ENCODE measurements at regions not wholly inside any gene's neighbourhood (a gene's known extent, or its start where the extent isn't known, plus 50 kb on each side); places are given as distances from the start of the nearest gene placed in this dataset.

GRCh38 chr2:21757805-21758430 lies 634.1 kb downstream of the TDRD15 start:
- no peak for DNase-seq (ENCODE audit: low read depth)

GRCh38 chr2:21759819-21760218 lies 636.1 kb downstream of the TDRD15 start:
- no peak for DNase-seq (ENCODE audit: low read depth)
- TF ChIP-seq CTCF (IDR thresholded peaks at IDR 0.05; ENCODE audit: insufficient read depth, low read length) = no peak
- no peak overlapping the region for H3K4me3 ChIP-seq (ENCODE audit: low read depth, low read length)

More at GRCh38 chr2:21757805-21758430, 634.1 kb downstream of the TDRD15 start:
- TF ChIP-seq CTCF (IDR thresholded peaks at IDR 0.05; ENCODE audit: insufficient read depth, low read length) = no peak
- no peak overlapping the region for H3K4me3 ChIP-seq (ENCODE audit: low read depth, low read length)

GRCh38 chr2:21761361-21761760 lies 637.6 kb downstream of the TDRD15 start:
- no peak for TF ChIP-seq CTCF (IDR thresholded peaks at IDR 0.05; ENCODE audit: insufficient read depth, low read length)
- no peak for DNase-seq (ENCODE audit: low read depth)
- H3K4me3 ChIP-seq (ENCODE audit: low read depth, low read length) = no peak overlapping the region

- no peak overlapping the region for H3K4me3 ChIP-seq (ENCODE audit: low read depth, low read length)
- TF ChIP-seq CTCF (IDR thresholded peaks at IDR 0.05; ENCODE audit: insufficient read depth, low read length) = no peak
- DNase-seq (ENCODE audit: low read depth) = no peak
Measured at GRCh38 chr2:21763501-21763900, 639.7 kb downstream of the TDRD15 start.

GRCh38 chr2:21770787-21771186 lies 647.0 kb downstream of the TDRD15 start:
- no peak for TF ChIP-seq CTCF (IDR thresholded peaks at IDR 0.05; ENCODE audit: insufficient read depth, low read length)
- no peak for DNase-seq (ENCODE audit: low read depth)
- H3K4me3 ChIP-seq (ENCODE audit: low read depth, low read length) = no peak overlapping the region

- TF ChIP-seq CTCF (IDR thresholded peaks at IDR 0.05; ENCODE audit: insufficient read depth, low read length) = no peak
- H3K4me3 ChIP-seq (ENCODE audit: low read depth, low read length) = no peak overlapping the region
- DNase-seq (ENCODE audit: low read depth) = no peak
Measured at GRCh38 chr2:21772624-21773023, 648.9 kb downstream of the TDRD15 start.

- TF ChIP-seq CTCF (IDR thresholded peaks at IDR 0.05; ENCODE audit: insufficient read depth, low read length) = no peak
- H3K4me3 ChIP-seq (ENCODE audit: low read depth, low read length) = no peak overlapping the region
- DNase-seq (ENCODE audit: low read depth) = no peak
Measured at GRCh38 chr2:21773168-21773567, 649.4 kb downstream of the TDRD15 start.

Measured in fibroblast of the aortic adventitia (primary cell).